ENCODE measurements at regions not wholly inside any gene's neighbourhood (a gene's known extent, or its start where the extent isn't known, plus 50 kb on each side); places are given as distances from the start of the nearest gene placed in this dataset.

DNA sequence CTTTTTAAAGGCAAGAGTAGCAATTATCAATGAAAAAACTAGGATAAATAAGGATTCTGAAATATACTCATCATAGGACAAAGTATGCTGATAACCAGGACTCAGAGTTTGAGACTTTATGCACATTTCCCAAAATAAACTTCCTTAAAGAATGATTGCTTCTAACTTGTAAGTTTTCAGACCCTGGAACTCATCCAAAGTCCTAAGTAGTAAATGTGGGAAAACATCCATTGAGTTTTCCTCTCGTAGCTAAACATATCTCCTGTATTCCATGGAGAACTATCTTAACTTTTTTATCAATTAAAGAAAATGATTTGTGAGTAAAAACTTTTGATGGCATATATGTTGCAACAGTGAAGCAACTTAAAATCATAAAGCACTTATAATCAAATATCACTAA lies 285.2 kb upstream of the KLF6 start:
- Mint-ChIP-seq H3K4me1 (ENCODE audit: unreplicated experiment) (no peaks in the 10 kb centered on the region), H3K27ac (ENCODE audit: unreplicated experiment) (no peak overlapping the region), H3K27me3 (ENCODE audit: unreplicated experiment) (peaks cover 2% of the 10 kb centered on the region), H3K4me3 (ENCODE audit: unreplicated experiment) (no peak overlapping the region), H3K9me3 (ENCODE audit: unreplicated experiment) (no peaks in the 10 kb centered on the region), H3K36me3 (ENCODE audit: low read depth, unreplicated experiment) (no peaks in the 10 kb centered on the region)
- TF ChIP-seq, protein P1, sequence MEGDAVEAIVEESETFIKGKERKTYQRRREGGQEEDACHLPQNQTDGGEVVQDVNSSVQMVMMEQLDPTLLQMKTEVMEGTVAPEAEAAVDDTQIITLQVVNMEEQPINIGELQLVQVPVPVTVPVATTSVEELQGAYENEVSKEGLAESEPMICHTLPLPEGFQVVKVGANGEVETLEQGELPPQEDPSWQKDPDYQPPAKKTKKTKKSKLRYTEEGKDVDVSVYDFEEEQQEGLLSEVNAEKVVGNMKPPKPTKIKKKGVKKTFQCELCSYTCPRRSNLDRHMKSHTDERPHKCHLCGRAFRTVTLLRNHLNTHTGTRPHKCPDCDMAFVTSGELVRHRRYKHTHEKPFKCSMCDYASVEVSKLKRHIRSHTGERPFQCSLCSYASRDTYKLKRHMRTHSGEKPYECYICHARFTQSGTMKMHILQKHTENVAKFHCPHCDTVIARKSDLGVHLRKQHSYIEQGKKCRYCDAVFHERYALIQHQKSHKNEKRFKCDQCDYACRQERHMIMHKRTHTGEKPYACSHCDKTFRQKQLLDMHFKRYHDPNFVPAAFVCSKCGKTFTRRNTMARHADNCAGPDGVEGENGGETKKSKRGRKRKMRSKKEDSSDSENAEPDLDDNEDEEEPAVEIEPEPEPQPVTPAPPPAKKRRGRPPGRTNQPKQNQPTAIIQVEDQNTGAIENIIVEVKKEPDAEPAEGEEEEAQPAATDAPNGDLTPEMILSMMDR (IDR thresholded peaks at IDR 0.05; ENCODE audit: unreplicated experiment): no peak
- DNase-seq (ENCODE audit: low spot score): no peak

DNA sequence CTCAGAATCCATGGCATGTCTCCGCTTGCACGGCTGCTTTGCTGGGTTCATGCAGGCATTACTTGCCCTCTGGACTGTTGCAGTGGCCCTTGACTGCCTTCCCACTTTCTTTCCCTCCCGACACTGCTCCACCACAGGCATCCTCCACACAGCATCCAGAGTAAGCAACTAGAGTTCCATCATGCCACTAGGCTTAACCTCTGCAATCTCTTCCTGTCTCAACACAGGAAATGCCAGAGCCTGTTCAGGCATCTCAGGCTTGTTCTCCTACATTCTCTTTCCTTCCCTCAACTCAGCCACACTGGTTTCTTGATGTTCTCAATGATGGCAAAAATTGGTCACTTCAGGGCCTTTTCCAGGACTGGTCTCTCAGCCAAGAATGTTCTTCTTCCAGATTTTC lies 284.5 kb upstream of the KLF6 start:
- no peak overlapping the region for H3K4me3 Mint-ChIP-seq (ENCODE audit: unreplicated experiment)
- H3K27me3 Mint-ChIP-seq (ENCODE audit: unreplicated experiment): peaks cover 2% of the 10 kb centered on the region
- DNase-seq (ENCODE audit: low spot score): no peak
- no peaks in the 10 kb centered on the region for H3K36me3 Mint-ChIP-seq (ENCODE audit: low read depth, unreplicated experiment)
- TF ChIP-seq, protein P1 (IDR thresholded peaks at IDR 0.05; ENCODE audit: unreplicated experiment): no peak
- H3K9me3 Mint-ChIP-seq (ENCODE audit: unreplicated experiment): no peaks in the 10 kb centered on the region
- no peak overlapping the region for H3K27ac Mint-ChIP-seq (ENCODE audit: unreplicated experiment)
- H3K4me1 Mint-ChIP-seq (ENCODE audit: unreplicated experiment): no peaks in the 10 kb centered on the region

GRCh38 chr10:4068629-4069028 lies 283.6 kb upstream of the KLF6 start:
- Mint-ChIP-seq H3K27ac (ENCODE audit: unreplicated experiment) (no peak overlapping the region), H3K4me1 (ENCODE audit: unreplicated experiment) (no peaks in the 10 kb centered on the region), H3K9me3 (ENCODE audit: unreplicated experiment) (no peaks in the 10 kb centered on the region), H3K27me3 (ENCODE audit: unreplicated experiment) (peaks cover 2% of the 10 kb centered on the region), H3K36me3 (ENCODE audit: low read depth, unreplicated experiment) (no peaks in the 10 kb centered on the region), H3K4me3 (ENCODE audit: unreplicated experiment) (no peak overlapping the region)
- DNase-seq (ENCODE audit: low spot score): no peak
- TF ChIP-seq, protein P1 (IDR thresholded peaks at IDR 0.05; ENCODE audit: unreplicated experiment): no peak

- Mint-ChIP-seq H3K27ac (ENCODE audit: unreplicated experiment) (no peak overlapping the region), H3K36me3 (ENCODE audit: low read depth, unreplicated experiment) (no peaks in the 10 kb centered on the region), H3K4me1 (ENCODE audit: unreplicated experiment) (no peaks in the 10 kb centered on the region), H3K9me3 (ENCODE audit: unreplicated experiment) (no peaks in the 10 kb centered on the region), H3K27me3 (ENCODE audit: unreplicated experiment) (peaks cover 2% of the 10 kb centered on the region), H3K4me3 (ENCODE audit: unreplicated experiment) (no peak overlapping the region)
- TF ChIP-seq, protein P1 (IDR thresholded peaks at IDR 0.05; ENCODE audit: unreplicated experiment): no peak
- DNase-seq (ENCODE audit: low spot score): no peak
Observed at GRCh38 chr10:4067931-4068561, 283.0 kb upstream of the KLF6 start.

DNA sequence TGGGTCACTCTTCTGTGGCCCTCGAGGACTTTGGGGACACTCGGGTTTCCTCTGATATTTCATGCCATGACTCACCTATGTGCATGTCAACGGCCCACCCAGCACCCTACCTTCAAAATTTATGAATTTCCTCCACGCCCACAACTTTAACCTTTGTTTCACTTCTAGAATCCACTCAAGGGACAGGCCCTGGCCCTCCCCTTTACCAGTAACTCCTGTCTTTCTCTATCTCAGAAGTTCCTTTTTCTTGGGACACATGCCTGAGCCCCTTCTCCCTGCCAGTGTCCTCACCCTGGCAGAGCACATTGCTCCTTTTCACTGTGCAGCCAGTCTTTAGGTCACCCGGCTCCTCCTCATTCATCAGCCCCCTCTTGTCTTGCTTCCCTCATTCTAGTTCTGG lies 282.5 kb upstream of the KLF6 start:
- Mint-ChIP-seq H3K27ac (ENCODE audit: unreplicated experiment) (no peak overlapping the region), H3K27me3 (ENCODE audit: unreplicated experiment) (peaks cover 2% of the 10 kb centered on the region), H3K4me3 (ENCODE audit: unreplicated experiment) (no peak overlapping the region), H3K36me3 (ENCODE audit: low read depth, unreplicated experiment) (no peaks in the 10 kb centered on the region), H3K4me1 (ENCODE audit: unreplicated experiment) (peaks cover under 1% of the 10 kb centered on the region), H3K9me3 (ENCODE audit: unreplicated experiment) (no peaks in the 10 kb centered on the region)
- TF ChIP-seq, protein P1 (IDR thresholded peaks at IDR 0.05; ENCODE audit: unreplicated experiment): no peak
- DNase-seq (ENCODE audit: low spot score): no peak

Data from endothelial cell (in vitro differentiated cells).